ENCODE measurements at regions not wholly inside any gene's neighbourhood (a gene's known extent, or its start where the extent isn't known, plus 50 kb on each side); places are given as distances from the start of the nearest gene placed in this dataset.

DNA sequence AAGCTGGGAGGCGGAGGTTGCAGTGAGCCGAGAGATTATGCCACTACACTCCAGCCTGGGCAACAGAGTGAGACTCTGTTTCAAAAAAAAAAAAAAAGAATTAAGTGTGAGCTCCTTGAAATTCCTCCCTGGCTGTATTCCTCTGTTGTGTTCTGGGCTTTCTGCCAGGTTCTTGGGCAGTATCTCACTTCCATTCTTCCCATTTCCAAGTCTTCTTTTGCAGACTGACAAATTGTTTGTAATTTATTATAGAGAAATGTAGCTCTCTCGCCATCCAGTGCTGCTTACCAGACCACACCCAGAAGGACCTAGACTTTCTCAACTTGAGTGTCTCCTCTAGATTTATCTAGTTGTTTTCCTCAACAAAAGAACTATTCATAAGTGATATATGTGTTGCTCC, 105.0 kb upstream of the ADGRL2 start:
- no peak overlapping the region for H3K4me3 ChIP-seq (replicated peaks; ENCODE audit: insufficient read depth, low read length)
- DNase-seq (ENCODE audit: low read depth in 1 of 2, low spot score in 1 of 2): no peak
- H3K27me3 ChIP-seq (ENCODE audit: insufficient read depth, poor library complexity, severe bottlenecking): no peaks in the 10 kb centered on the region
- TF ChIP-seq GABPA (IDR thresholded peaks at IDR 0.05; ENCODE audit: low read depth): no peak
- TF ChIP-seq SPI1 (IDR thresholded peaks at IDR 0.05; ENCODE audit: borderline replicate concordance, low read depth): no peak
- TF ChIP-seq, protein P1, sequence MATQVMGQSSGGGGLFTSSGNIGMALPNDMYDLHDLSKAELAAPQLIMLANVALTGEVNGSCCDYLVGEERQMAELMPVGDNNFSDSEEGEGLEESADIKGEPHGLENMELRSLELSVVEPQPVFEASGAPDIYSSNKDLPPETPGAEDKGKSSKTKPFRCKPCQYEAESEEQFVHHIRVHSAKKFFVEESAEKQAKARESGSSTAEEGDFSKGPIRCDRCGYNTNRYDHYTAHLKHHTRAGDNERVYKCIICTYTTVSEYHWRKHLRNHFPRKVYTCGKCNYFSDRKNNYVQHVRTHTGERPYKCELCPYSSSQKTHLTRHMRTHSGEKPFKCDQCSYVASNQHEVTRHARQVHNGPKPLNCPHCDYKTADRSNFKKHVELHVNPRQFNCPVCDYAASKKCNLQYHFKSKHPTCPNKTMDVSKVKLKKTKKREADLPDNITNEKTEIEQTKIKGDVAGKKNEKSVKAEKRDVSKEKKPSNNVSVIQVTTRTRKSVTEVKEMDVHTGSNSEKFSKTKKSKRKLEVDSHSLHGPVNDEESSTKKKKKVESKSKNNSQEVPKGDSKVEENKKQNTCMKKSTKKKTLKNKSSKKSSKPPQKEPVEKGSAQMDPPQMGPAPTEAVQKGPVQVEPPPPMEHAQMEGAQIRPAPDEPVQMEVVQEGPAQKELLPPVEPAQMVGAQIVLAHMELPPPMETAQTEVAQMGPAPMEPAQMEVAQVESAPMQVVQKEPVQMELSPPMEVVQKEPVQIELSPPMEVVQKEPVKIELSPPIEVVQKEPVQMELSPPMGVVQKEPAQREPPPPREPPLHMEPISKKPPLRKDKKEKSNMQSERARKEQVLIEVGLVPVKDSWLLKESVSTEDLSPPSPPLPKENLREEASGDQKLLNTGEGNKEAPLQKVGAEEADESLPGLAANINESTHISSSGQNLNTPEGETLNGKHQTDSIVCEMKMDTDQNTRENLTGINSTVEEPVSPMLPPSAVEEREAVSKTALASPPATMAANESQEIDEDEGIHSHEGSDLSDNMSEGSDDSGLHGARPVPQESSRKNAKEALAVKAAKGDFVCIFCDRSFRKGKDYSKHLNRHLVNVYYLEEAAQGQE (IDR thresholded peaks at IDR 0.05; ENCODE audit: insufficient replicate concordance, low read depth): no peak
- TF ChIP-seq POLR2AphosphoS5 (IDR thresholded peaks at IDR 0.05; ENCODE audit: low read depth): no peak
- TF ChIP-seq, protein P2, sequence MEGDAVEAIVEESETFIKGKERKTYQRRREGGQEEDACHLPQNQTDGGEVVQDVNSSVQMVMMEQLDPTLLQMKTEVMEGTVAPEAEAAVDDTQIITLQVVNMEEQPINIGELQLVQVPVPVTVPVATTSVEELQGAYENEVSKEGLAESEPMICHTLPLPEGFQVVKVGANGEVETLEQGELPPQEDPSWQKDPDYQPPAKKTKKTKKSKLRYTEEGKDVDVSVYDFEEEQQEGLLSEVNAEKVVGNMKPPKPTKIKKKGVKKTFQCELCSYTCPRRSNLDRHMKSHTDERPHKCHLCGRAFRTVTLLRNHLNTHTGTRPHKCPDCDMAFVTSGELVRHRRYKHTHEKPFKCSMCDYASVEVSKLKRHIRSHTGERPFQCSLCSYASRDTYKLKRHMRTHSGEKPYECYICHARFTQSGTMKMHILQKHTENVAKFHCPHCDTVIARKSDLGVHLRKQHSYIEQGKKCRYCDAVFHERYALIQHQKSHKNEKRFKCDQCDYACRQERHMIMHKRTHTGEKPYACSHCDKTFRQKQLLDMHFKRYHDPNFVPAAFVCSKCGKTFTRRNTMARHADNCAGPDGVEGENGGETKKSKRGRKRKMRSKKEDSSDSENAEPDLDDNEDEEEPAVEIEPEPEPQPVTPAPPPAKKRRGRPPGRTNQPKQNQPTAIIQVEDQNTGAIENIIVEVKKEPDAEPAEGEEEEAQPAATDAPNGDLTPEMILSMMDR (IDR thresholded peaks at IDR 0.05; ENCODE audit: insufficient read depth, low read length): no peak
- no peak overlapping the region for H3K27ac ChIP-seq (replicated peaks)

DNA sequence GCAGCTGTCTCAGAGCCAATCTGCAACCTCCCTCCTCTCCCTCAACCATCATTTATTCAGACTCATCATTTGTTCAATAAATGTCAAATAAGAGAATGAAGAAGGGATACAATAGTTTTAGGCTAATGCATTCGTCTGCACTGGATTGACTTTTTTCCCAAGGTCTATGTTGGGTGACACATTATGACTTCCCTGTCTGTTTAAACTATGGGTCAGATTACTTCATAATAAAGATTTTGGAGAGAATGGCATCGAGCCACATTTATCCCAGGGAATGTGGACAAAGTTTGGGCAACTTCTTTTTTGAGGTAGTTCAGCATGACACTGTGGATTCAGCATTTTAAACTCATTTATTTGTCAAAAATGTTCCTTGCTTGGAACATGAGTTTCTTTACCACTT, 107.4 kb upstream of the ADGRL2 start:
- Histone ChIP-seq H3K27ac (replicated peaks) (no peak overlapping the region), H3K27me3 (ENCODE audit: insufficient read depth, poor library complexity, severe bottlenecking) (no peaks in the 10 kb centered on the region), H3K4me3 (replicated peaks; ENCODE audit: insufficient read depth, low read length) (no peak overlapping the region)
- TF ChIP-seq, protein P2 (IDR thresholded peaks at IDR 0.05; ENCODE audit: insufficient read depth, low read length): no peak
- TF ChIP-seq POLR2AphosphoS5 (IDR thresholded peaks at IDR 0.05; ENCODE audit: low read depth) (no peak), SPI1 (IDR thresholded peaks at IDR 0.05; ENCODE audit: borderline replicate concordance, low read depth) (no peak), GABPA (IDR thresholded peaks at IDR 0.05; ENCODE audit: low read depth) (no peak)
- TF ChIP-seq, protein P1 (IDR thresholded peaks at IDR 0.05; ENCODE audit: insufficient replicate concordance, low read depth): no peak
- DNase-seq (ENCODE audit: low read depth in 1 of 2, low spot score in 1 of 2): no peak

DNA sequence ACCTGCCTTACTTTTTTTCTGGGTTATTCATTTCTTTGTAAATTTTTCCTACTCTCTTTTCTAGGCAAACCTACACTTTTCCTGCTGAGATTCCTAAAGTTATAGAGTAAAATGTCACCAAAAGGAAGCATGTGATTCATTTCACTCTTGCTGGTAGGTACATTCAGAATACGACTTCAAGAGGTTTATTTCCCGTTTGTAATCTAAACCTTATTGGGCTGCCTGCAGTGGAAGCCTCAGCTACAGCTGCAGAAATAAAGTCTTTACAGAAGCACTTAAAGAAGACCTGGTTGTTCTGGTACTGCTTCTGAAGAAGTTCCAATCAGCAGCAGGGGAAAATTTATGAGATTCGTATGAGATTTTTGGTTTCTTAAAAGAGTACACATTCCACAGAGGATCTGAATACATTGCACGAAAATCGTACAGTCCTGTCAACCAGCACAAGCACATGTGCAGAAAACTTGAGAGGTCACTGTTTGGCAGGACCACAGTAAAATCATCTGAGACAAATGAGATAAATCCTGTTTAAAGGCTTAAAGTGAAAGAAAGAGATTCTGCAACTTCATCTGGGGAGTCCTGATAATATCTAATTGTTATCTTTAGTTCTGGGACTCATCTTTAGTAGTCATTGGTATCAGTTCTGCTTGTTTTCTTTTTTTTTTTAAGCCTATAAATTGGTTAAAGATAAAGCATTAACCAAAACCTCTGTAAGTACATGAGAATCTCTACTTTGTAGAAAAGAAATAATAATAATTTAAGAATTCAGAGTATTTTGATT, 109.9 kb upstream of the ADGRL2 start:
- no peak overlapping the region for H3K27ac ChIP-seq (replicated peaks)
- no peaks in the 10 kb centered on the region for H3K27me3 ChIP-seq (ENCODE audit: insufficient read depth, poor library complexity, severe bottlenecking)
- TF ChIP-seq, protein P1 (IDR thresholded peaks at IDR 0.05; ENCODE audit: insufficient replicate concordance, low read depth): no peak
- TF ChIP-seq POLR2AphosphoS5 (IDR thresholded peaks at IDR 0.05; ENCODE audit: low read depth) (no peak), SPI1 (IDR thresholded peaks at IDR 0.05; ENCODE audit: borderline replicate concordance, low read depth) (no peak)
- DNase-seq (ENCODE audit: low read depth in 1 of 2, low spot score in 1 of 2): no peak
- H3K4me3 ChIP-seq (replicated peaks; ENCODE audit: insufficient read depth, low read length): no peak overlapping the region
